ENCODE measurements at regions not wholly inside any gene's neighbourhood (a gene's known extent, or its start where the extent isn't known, plus 50 kb on each side); places are given as distances from the start of the nearest gene placed in this dataset.
A peak's percentile ranks its signal among the peaks of the same experiment; 100 is the strongest.

DNA sequence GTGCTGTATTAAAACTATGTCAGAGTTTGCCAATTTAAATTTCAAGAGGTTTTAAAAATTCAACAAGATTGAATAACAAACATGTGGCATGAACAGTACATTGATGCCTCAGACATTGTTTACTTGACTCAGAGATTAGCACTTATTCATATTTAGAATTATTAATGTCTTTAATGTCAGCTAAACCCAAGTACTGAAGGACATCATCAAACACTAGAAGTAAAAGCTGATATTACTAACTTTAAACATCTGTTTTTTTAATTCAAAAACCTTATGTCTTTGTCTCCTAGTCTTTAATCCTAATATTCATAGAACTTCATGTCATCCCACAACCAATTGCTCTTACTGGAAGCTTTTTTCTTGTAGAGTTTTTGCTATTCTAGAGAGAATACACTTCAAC lies 406.2 kb upstream of the PCDH7 start:
- DNase-seq (ENCODE audit: low spot score): no peak

- DNase-seq (ENCODE audit: low spot score): no peak
Observed at GRCh38 chr4:30330894-30331652, 389.1 kb upstream of the PCDH7 start.

DNA sequence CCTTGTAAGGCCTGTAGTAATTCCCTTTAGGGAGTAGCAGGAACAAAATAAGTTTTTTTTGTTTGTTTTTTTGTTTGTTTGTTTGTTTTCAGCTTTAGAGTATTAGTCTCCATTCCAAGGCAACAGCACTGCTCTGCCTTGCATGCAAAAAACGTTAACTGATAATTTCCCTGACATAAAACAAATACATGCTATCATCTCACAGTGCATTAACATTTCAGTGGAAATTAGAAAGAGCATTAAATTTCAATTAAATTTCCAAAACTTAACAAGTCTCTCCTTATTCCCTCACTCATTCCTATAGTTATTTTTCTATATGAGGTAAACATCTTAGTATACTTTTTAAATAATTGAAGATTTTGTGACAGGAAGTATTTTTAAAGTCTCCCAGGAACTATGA lies 378.4 kb upstream of the PCDH7 start:
- no peak for DNase-seq (ENCODE audit: low spot score)

DNA sequence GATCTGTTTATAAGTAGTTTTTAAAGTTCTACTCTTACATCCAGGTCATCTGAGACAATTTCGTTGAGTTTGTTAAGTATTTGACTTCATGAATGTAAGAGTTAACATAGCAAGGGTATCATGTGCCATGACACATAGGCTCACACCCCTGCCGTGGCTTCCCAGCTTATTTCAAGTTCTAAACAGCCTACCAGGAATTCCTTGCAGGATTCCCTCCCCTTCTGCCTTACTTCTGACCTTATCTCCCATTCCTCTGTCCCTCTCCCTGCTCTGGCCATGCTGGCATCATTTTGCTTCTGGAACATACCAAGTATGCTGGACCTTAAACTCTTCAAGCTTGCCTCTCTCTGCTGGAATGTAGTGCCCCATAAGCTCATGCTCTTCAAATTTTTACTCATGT lies 369.9 kb upstream of the PCDH7 start:
- DNase-seq (ENCODE audit: low spot score): no peak

DNA sequence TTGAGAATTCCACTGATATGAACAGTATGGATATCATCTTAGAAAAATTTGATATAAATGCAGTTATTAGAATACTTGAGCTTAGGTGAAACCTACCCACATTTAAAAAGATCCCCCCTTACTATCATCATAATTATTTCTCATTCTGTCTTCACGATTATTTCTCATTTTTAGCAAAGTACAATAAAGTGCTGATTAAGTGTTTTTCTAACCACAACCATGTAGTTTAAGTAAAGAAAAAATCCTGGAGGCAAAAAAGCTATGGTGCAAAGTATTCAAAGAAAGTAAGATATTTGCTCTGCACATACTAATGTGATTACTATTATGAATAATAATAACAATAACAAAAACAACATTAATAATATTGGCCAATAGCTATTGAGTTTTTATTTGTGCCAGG lies 365.6 kb upstream of the PCDH7 start:
- DNase-seq (ENCODE audit: low spot score): no peak

DNA sequence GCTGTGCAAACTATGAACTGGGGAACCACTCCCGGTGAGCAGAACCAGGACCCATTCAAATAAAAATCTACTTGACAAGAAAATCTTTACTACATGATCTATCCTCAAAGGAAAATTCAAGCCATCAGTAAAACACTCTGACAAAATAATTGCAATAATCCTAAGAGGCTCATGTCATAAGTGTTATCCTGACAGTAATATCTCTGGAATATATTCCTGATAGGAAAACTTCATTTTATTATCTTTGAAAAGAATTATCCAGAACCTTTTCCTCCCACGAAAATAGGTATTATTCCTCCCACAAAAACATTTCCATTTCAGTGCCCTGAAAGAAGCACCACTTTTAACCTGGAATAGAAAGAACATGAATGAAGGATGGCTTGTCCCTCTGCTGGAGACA lies 357.7 kb upstream of the PCDH7 start:
- no peak for DNase-seq (ENCODE audit: low spot score)

DNA sequence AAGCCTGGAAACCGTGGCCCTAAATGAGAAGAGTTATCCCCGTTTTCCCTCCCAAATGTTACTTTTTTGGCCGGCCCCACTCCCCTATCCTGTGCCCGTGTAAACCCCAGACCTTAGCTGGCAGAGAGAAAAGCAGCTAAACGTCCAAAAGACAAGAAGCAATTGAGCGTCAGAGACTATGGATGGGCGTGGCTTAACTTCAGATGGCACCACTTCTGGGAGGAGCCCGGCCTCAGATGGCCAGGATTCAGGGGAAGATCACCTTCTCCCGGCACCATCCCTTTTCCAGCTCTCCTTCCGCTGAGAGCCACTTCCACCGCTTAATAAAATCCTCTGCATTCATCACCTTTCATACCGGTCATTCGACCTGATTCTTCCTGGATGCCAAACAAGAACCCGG lies 350.1 kb upstream of the PCDH7 start:
- DNase-seq (ENCODE audit: low spot score): no peak

GRCh38 chr4:30380404-30380998 lies 339.7 kb upstream of the PCDH7 start:
- DNase-seq (ENCODE audit: low spot score): peak; percentile 67

DNA sequence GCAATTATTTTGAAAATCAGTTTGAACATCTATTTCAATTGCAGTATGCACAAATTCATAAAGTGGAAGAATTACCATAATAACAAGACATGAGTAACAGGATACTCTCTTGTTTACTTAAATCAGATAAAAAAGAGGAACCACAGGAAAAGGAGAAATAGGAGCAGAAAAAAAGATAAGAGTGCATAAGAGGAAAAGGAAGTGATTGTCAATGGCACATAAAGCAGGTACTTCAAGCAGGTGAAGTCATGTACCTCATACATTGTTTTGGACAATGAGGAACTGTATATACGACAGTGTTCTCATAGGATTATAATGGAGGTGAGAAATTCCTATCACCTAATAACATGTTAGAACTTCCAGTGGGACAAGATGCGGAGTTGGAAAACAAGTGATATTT lies 334.5 kb upstream of the PCDH7 start:
- no peak for DNase-seq (ENCODE audit: low spot score)

- DNase-seq (ENCODE audit: low spot score): no peak
Observed at GRCh38 chr4:30386266-30386895, 333.8 kb upstream of the PCDH7 start.

DNA sequence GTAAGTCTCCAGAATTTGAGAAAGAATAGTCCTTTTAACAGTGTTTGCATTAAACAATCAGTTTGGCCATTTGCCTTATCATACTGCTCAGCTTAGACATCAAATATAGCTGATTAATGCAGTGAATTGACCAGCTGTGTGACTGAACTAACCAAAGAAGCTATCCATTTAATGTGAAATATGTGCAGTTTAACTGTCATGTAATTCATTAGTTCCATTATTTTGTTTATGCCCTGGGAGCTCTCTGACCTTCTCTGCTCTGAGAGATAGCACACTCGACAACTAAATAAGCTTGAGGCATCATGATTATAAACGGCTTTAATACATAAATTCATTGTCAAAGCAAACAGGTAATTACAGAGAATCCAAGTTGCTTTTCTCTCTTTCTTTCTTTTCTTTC lies 324.3 kb upstream of the PCDH7 start:
- DNase-seq (ENCODE audit: low spot score): no peak

DNA sequence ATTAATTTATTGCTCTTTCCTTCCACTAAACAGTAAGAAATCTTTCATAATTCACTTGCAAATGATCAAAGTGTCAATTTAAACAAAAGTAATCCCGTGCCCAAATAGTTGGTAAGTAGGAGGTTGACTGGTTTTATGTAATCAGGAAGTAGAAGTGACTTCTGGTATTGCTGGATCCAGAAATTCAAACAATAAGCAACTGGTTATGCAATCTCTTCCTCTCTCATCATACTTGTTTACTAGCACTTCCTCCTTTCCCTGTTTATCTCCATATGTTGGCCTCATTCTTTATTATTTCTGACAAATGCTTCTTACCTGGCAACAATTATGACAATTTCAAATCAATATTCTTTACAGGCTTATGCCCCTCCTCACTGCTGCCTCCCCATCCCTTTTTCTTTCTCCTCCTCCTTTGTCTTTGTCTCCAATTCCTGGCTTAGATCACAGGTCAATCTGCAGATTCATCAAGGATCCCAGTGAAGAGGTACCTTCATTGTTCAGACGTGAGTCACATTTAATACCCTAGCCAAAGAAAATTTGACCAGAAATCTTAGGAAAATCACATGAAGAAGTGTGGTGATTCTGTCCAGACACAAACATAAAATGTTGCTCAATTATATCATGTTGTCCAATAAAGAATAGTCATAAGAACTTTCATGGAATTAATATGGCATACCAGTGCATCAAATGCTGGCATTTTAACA lies 323.2 kb upstream of the PCDH7 start:
- DNase-seq (ENCODE audit: low spot score): no peak

DNA sequence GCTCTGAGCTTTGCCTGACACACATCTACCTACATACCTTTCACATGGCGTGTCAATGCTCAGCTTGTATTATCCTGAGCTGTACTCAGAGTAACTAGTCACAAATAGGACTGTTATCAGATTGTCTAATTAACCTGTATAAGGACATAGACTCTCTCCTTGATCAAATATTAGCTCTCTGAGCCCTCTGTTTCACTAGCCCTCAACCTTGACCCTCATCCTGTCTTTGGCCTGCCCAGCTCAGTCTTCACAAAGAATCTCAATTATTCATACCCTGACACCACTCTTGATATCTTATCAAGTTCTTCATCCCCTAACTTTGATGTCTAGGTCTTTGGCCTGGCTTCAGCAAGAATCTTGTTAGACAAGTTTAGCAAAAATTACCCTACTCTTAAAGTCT lies 320.7 kb upstream of the PCDH7 start:
- no peak for DNase-seq (ENCODE audit: low spot score)

- DNase-seq (ENCODE audit: low spot score): no peak
Observed at GRCh38 chr4:30402276-30402675, 317.9 kb upstream of the PCDH7 start.

DNA sequence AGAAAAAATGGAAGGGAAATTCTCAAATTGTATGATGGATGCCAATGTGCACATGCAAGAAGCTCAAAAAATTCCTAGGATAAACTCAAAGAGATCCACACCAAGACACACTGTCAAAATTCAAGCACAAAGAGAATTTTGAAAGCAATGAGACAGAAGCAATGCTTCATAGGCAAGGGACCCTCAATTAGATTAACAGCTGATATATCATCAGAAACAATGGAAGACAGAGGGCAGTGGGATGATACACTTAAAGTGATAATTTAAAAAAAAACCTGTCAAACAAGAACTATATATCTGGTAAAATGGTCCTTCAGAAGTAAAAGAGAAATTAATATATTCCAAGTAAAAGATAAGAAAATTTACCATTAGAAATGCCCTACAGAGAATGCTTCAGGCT lies 306.3 kb upstream of the PCDH7 start:
- no peak for DNase-seq (ENCODE audit: low spot score)

DNA sequence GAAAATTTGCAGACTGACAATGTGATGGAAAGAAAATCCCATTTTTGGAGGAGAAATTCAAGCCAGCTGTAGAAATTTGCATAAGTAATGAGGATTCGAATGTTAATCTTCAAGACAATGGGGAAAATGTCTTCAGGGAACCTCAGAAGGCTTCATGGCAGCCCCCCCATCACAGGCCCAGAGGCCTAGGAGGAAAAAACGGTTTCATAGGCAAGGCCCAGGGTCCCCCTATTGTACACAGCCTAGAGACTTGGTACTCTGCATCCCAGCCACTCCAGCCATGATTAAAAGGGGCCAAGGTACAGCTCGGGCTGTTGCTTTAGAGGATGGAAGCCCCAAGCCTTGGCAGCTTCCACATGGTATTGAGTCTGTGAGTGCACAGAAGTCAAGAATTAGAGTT lies 303.6 kb upstream of the PCDH7 start:
- no peak for DNase-seq (ENCODE audit: low spot score)

DNA sequence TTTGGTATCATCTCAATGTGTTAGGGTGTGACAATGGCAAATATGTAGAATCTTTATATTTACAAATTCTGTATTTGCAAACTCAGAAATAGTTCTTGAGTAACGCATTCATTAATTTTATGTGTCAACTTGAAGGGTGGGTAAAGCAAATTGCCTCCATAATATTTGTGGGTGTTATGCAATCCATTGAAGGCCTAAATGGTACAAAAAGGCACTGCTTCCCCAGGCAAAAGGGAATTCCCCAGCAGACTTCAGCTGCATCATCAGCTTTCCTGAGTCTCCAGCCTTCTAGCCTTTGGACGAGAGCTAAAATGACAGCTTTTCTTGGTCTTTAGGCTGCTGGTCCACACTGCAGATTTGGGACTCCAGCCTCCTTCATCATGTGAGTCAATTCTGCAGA lies 292.2 kb upstream of the PCDH7 start:
- DNase-seq (ENCODE audit: low spot score): no peak

GRCh38 chr4:30429813-30430761 lies 290.1 kb upstream of the PCDH7 start:
- DNase-seq (ENCODE audit: low spot score): no peak

DNA sequence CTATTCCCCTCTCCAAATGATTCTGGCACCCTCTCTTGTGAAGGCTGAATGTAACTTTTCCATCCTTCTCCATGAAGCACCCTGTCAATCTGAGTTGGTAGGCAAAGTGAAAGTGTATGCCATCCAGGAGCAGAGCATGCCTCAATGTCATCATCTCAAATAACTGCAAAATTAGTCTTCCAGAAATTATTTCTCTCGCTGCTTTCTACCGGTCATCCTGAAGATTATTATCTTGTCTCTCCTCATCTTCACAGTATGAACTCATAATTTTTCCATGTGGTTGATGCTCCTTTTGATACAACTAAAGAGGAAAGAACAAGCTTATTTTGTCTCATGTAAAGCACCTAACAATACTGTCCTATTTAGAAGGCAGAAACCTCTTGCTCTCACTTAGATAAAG lies 285.5 kb upstream of the PCDH7 start:
- no peak for DNase-seq (ENCODE audit: low spot score)

- DNase-seq (ENCODE audit: low spot score): no peak
Observed at GRCh38 chr4:30436394-30436793, 283.8 kb upstream of the PCDH7 start.

DNA sequence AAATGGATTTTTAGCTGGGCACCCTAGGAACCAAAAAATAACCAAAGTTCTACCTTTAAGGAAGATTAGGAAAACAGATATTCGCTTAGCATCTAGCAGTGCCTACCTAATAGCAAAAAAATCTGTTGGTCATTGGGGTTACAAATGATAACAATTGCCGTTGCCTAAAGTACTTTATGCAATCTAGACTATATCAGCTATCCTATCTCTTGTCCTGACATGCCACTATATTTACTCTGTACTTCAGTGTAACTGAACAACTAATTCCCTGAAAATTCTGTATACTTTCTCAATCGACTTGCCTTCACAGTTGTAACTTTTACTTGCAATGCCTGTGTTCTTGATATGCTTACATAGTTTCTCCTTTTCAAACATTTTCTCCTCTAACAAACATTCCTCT lies 282.9 kb upstream of the PCDH7 start:
- no peak for DNase-seq (ENCODE audit: low spot score)

DNA sequence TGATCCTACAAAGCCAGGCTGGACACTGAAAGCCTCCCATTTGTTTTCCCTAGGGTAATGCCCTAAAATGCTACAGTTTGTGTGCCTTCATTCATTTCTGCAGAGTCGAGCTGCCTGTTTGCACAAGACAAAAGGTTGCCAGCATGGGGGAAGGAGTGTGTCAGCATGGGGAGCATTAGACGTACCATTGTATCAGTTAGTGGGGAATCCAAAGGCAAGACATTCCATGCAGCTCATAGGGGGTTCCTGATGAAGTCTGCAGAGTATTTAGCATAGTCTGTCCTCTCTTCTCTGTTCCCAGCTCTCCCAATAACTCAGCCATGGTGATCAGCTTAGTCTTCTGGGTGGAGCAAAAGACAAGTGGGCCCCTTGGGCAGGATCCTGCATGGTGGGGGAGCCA lies 276.9 kb upstream of the PCDH7 start:
- no peak for DNase-seq (ENCODE audit: low spot score)
